SK-N-SH treated with all-trans-retinoic acid at 6 μM for 48 hours (cell line): ENCODE measurements at regions not wholly inside any gene's neighbourhood (a gene's known extent, or its start where the extent isn't known, plus 50 kb on each side); places are given as distances from the start of the nearest gene placed in this dataset.

Experiments used
- ATAC-seq: fragments of 200-7000 bp; cut with Tn5 transposase; 3 replicates; pipeline ENCODE4 v1.9.1; 2020; ENCODE audit warnings: mild to moderate bottlenecking, moderate library complexity
- ARNTL ChIP-seq: fragments of 450-650 bp; formaldehyde crosslinking; IDR thresholded peaks from 2 replicates; pipeline ENCODE4 v1.5.0; 2020; ENCODE audit warnings: low read depth, mild to moderate bottlenecking, moderate library complexity, borderline replicate concordance
- BACH2 ChIP-seq: fragments of 250-450 bp; sonication (Bioruptor Pico); IDR thresholded peaks from 2 replicates; pipeline ENCODE4 v1.9.0; 2021; ENCODE audit warnings: mild to moderate bottlenecking, borderline replicate concordance
- CREB5 ChIP-seq: fragments of 250-450 bp; sonication (Bioruptor Pico); IDR thresholded peaks from 2 replicates; pipeline ENCODE4 v1.5.1; 2020; ENCODE audit warnings: low read depth, mild to moderate bottlenecking, moderate library complexity
- CSDC2 ChIP-seq: fragments of 250-450 bp; sonication (Bioruptor Pico); IDR thresholded peaks from 2 replicates; pipeline ENCODE4 v1.5.0; 2020; ENCODE audit warnings: mild to moderate bottlenecking, moderate library complexity
- CSRNP3 ChIP-seq: fragments of 250-450 bp; sonication (Bioruptor Pico); IDR thresholded peaks from 2 replicates; pipeline ENCODE4 v1.5.1; 2021; ENCODE audit warnings: mild to moderate bottlenecking, moderate library complexity
- ESRRG ChIP-seq: fragments of 250-450 bp; sonication (Bioruptor Pico); IDR thresholded peaks from 2 replicates; pipeline ENCODE4 v1.6.1; 2021; ENCODE audit warnings: mild to moderate bottlenecking
- GLIS3 ChIP-seq: fragments of 250-450 bp; sonication (Bioruptor Pico); IDR thresholded peaks from 2 replicates; pipeline ENCODE4 v1.5.0; 2020; ENCODE audit warnings: mild to moderate bottlenecking, moderate library complexity
- ISL1 ChIP-seq: fragments of 250-450 bp; sonication (Bioruptor Pico); IDR thresholded peaks from 2 replicates; pipeline ENCODE4 v2.1.2; 2022; ENCODE audit warnings: mild to moderate bottlenecking, moderate library complexity
- OSR1 ChIP-seq: fragments of 250-450 bp; sonication (Bioruptor Pico); IDR thresholded peaks from 2 replicates; pipeline ENCODE4 v1.8.0; 2022; ENCODE audit warnings: moderate library complexity, mild to moderate bottlenecking, inconsistent platforms
- PATZ1 ChIP-seq: fragments of 250-450 bp; sonication (Bioruptor Pico); IDR thresholded peaks from 2 replicates; pipeline ENCODE4 v1.8.0; 2020; ENCODE audit warnings: mild to moderate bottlenecking, moderate library complexity, borderline replicate concordance
- PPARA ChIP-seq: fragments of 250-450 bp; sonication (Bioruptor Pico); IDR thresholded peaks from 2 replicates; pipeline ENCODE4 v1.5.0; 2020; ENCODE audit warnings: mild to moderate bottlenecking, borderline replicate concordance
- RARB ChIP-seq: fragments of 250-450 bp; sonication (Bioruptor Pico); IDR thresholded peaks from 2 replicates; pipeline ENCODE4 v1.8.0; 2021; ENCODE audit warnings: mild to moderate bottlenecking, moderate library complexity
- SNAI2 ChIP-seq: fragments of 250-450 bp; sonication (Bioruptor Pico); IDR thresholded peaks from 2 replicates; pipeline ENCODE4 v1.5.0; 2020; ENCODE audit warnings: mild to moderate bottlenecking, moderate library complexity
- TCF4 ChIP-seq: fragments of 250-450 bp; sonication (Bioruptor Pico); IDR thresholded peaks from 2 replicates; pipeline ENCODE4 v1.8.0; 2021; ENCODE audit warnings: mild to moderate bottlenecking, moderate library complexity, borderline replicate concordance
- TOX ChIP-seq: fragments of 250-450 bp; sonication (Bioruptor Pico); IDR thresholded peaks from 2 replicates; pipeline ENCODE4 v1.8.0; 2021; ENCODE audit warnings: mild to moderate bottlenecking, moderate library complexity, borderline replicate concordance
- TSHZ2 ChIP-seq: fragments of 250-450 bp; sonication (Bioruptor Pico); IDR thresholded peaks from 2 replicates; pipeline ENCODE4 v1.5.0; 2020; ENCODE audit warnings: mild to moderate bottlenecking, moderate library complexity
- ZFP30 ChIP-seq: fragments of 450-650 bp; formaldehyde crosslinking; IDR thresholded peaks from 2 replicates; pipeline ENCODE4 v1.5.0; 2022; ENCODE audit warnings: mild to moderate bottlenecking, moderate library complexity
- ZNF565 ChIP-seq: fragments of 450-650 bp; formaldehyde crosslinking; conservative IDR thresholded peaks from 2 replicates; pipeline ENCODE4 v1.5.0; 2020; ENCODE audit warnings: low read depth, mild to moderate bottlenecking, moderate library complexity
- ZNF70 ChIP-seq: fragments of 450-650 bp; formaldehyde crosslinking; IDR thresholded peaks from 2 replicates; pipeline ENCODE4 v1.5.0; 2020; ENCODE audit warnings: mild to moderate bottlenecking, moderate library complexity
- ZNF8 ChIP-seq: fragments of 450-650 bp; formaldehyde crosslinking; IDR thresholded peaks from 2 replicates; pipeline ENCODE4 v1.5.0; 2020; ENCODE audit warnings: mild to moderate bottlenecking, moderate library complexity

- TF ChIP-seq TOX (CRISPR knock-in tag): no peak
- no peak for TF ChIP-seq PATZ1 (CRISPR knock-in tag)
- TF ChIP-seq RARB: no peak
- no peak for TF ChIP-seq ISL1 (CRISPR knock-in tag)
- no peak for TF ChIP-seq ZNF70 (CRISPR knock-in tag)
- TF ChIP-seq ZFP30 (CRISPR knock-in tag): no peak
- no peak for TF ChIP-seq CSRNP3
- TF ChIP-seq TCF4 (CRISPR knock-in tag): no peak
- TF ChIP-seq CREB5 (CRISPR knock-in tag): no peak
- no peak for TF ChIP-seq BACH2 (CRISPR knock-in tag)
- TF ChIP-seq ZNF565 (CRISPR knock-in tag): no peak
- ATAC-seq: no peak
Measured at GRCh38 chr13:88739195-88739594, 1068.0 kb downstream of the SLITRK5 start.

GRCh38 chr13:88744289-88744688 is 1073.1 kb downstream of the SLITRK5 start:
- TF ChIP-seq TCF4 (CRISPR knock-in tag): peak; percentile 85
- no peak for TF ChIP-seq PATZ1 (CRISPR knock-in tag)
- TF ChIP-seq RARB: no peak
- peak; percentile 36; the same call in 1 of the 2 replicates for TF ChIP-seq TSHZ2 (CRISPR knock-in tag)
- TF ChIP-seq ZNF8: no peak
- no peak for TF ChIP-seq SNAI2 (CRISPR knock-in tag)
- TF ChIP-seq ZNF70 (CRISPR knock-in tag): no peak
- TF ChIP-seq ARNTL (CRISPR knock-in tag): no peak
- TF ChIP-seq BACH2 (CRISPR knock-in tag): 0 out of 2 replicates have a peak, but pooled peaks have one; percentile 78
- TF ChIP-seq ISL1 (CRISPR knock-in tag): peak; percentile 72
- TF ChIP-seq, all 23 proteins: peak for 4
- ATAC-seq: no peak

- TF ChIP-seq ESRRG (CRISPR knock-in tag) (no peak), CSDC2 (CRISPR knock-in tag) (no peak), OSR1 (CRISPR knock-in tag) (no peak), ZNF8 (no peak), PPARA (CRISPR knock-in tag) (no peak), TCF4 (CRISPR knock-in tag) (no peak), ISL1 (CRISPR knock-in tag) (no peak), ARNTL (CRISPR knock-in tag) (no peak), ZNF565 (CRISPR knock-in tag) (no peak), GLIS3 (no peak), ZFP30 (CRISPR knock-in tag) (no peak)
- TF ChIP-seq, all 23 proteins: peak for 0
- ATAC-seq: no peak
Measured at GRCh38 chr13:88745011-88745410, 1073.8 kb downstream of the SLITRK5 start.
